Body of pancreas (tissue), 4 donors: ENCODE measurements at regions not wholly inside any gene's neighbourhood (a gene's known extent, or its start where the extent isn't known, plus 50 kb on each side); places are given as distances from the start of the nearest gene placed in this dataset.

Experiments used
- ATAC-seq: fragments of 150-250 bp; one replicate; pipeline ENCODE4 v1.9.1; 2016
- DNase-seq, 4 donors: peaks; one replicate each; pipeline ENCODE4 v3.0.0-alpha.2; 2019
- H3K27ac ChIP-seq, 4 donors: fragments of 200-600 bp; sonication (generic); 1 replicate in 3 of 4; 2 replicates in 1 of 4; pipeline versions ENCODE4 v1.5.1 to v1.6.1; 2016 to 2019; ENCODE audit warnings: mild to moderate bottlenecking in 1 of 4, mixed read lengths in 1 of 4, moderate library complexity in 1 of 4
- H3K27me3 ChIP-seq, 2 donors: fragments of 200-600 bp; sonication (generic); one replicate each; pipeline ENCODE4 v1.6.0; 2016; ENCODE audit warnings: mild to moderate bottlenecking in 1 of 2
- H3K36me3 ChIP-seq, 2 donors: fragments of 200-600 bp; sonication (generic); replicated peaks in 1 of 2; 2 replicates each; pipeline ENCODE4 v1.5.1; 2016; ENCODE audit warnings: low read depth in 2 of 2; ENCODE audit not compliant: insufficient read depth in 1 of 2
- H3K4me1 ChIP-seq: fragments of 200-600 bp; sonication (generic); one replicate; pipeline ENCODE4 v1.6.0; 2016
- H3K4me3 ChIP-seq, 2 donors: fragments of 200-600 bp; sonication (generic); 1 replicate in 1 of 2; 2 replicates in 1 of 2; pipeline ENCODE4 v1.5.1; 2016 to 2019
- H3K9me3 ChIP-seq, 3 donors: fragments of 200-600 bp; sonication (generic); 1 replicate in 2 of 3; 2 replicates in 1 of 3; pipeline ENCODE4 v1.5.1; 2016
- CTCF ChIP-seq, 7 experiments: fragments of 450-650 bp in 4 of 7; fragments of 200-600 bp in 3 of 7; sonication (generic) in 3 of 7; IDR thresholded peaks; one replicate each; pipeline ENCODE4 v1.5.1; 2016 to 2019; ENCODE audit warnings: antibody characterized with exemption in 7 of 7
- POLR2A ChIP-seq, 3 donors: fragments of 450-650 bp; IDR thresholded peaks; one replicate each; pipeline ENCODE4 v1.6.1; 2016; ENCODE audit warnings: antibody characterized with exemption in 3 of 3, mild to moderate bottlenecking in 2 of 3
- WGBS, 2 donors: methylation state at CpG; one replicate each; pipeline ENCODE4 v1.1.5; 2017; 5-methylcytosine and 5-hydroxymethylcytosine counted together
- intact Hi-C: fragments of 100-400 bp; cut with DNase I; formaldehyde crosslinking; loops from one replicate; pipeline ENCODE4 v1.15.1; 2023

DNA sequence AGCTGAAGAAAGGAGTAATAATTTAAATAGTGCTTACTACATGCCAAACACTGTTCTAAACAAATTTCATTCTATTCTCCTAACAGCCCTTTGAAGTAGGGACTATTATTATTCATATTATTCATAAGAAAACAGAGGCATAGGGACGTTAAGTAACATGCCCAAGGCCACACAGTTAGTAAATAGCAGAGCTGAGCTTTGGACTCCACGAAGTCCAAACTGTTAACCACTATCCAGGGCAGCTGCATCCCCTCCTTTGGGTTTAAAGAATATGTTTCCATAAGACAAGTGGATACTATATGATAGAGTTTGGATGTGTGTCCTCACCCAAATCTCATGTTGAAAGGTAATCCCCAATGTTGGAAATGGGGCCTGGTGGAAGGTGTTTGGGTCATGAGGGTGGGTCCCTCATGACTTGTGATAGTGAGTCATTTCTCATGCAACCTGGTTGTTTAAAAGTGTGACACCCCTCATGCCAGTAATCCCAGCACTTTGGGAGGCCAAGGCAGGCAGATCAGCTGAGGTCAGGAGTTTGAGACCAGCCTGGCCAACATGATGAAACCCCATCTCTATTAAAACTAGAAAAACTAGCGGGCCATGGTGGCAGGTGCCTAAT lies 144.0 kb upstream of the CXADR start:
- Histone ChIP-seq H3K9me3 (no peaks in the 10 kb centered on the region), H3K4me3 (no peak overlapping the region), H3K27me3 (no peaks in the 10 kb centered on the region), H3K27ac (no peak overlapping the region), H3K36me3 (no peaks in the 10 kb centered on the region), H3K4me1 (no peaks in the 10 kb centered on the region)
- no peak for TF ChIP-seq CTCF (IDR thresholded peaks at IDR 0.05)
- WGBS, 2 donors = 34 to 49% methylated on average over 2 to 3 of the region's 3 CpGs
- intact Hi-C loops = no loop called here
- ATAC-seq (no peak), DNase-seq (no peak)

- WGBS, 2 donors = 26 to 29% methylated on average over 5 of the region's 5 CpGs
- Histone ChIP-seq H3K27ac (peak overlapping the region in 2 of 4 donors; percentile 13 to 47), H3K4me1 (no peaks in the 10 kb centered on the region), H3K9me3 (no peaks in the 10 kb centered on the region), H3K36me3 (no peaks in the 10 kb centered on the region), H3K4me3 (no peak overlapping the region), H3K27me3 (no peaks in the 10 kb centered on the region)
- DNase-seq (peak; percentile 20 to 50 (median 28)), ATAC-seq (peak; percentile 67)
- intact Hi-C loops = no loop called here
- TF ChIP-seq POLR2A (IDR thresholded peaks at IDR 0.05) = no peak
- TF ChIP-seq CTCF (IDR thresholded peaks at IDR 0.05) = no peak
Observed at GRCh38 chr21:17370263-17370662, 142.6 kb upstream of the CXADR start.

DNA sequence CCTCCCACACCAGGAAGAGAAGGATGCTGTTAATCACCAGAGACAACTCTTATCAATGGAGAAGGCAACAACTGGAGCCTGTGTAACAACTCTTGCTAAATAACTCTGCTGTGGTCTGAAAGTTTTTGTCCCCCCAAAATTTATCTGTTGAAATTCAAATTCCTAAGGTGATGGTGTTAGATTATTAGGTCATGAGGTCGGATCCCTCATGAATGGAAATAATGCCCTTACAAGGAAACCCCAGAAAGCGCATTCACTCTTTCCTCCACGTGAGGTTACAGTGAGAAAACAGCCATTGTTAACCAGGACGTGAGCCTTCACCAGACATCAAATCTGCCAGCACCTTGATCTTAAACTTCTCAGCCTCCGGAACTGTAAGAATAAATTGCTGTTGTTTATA lies 141.9 kb upstream of the CXADR start:
- H3K4me3 ChIP-seq = no peak overlapping the region
- H3K27ac ChIP-seq = no peak overlapping the region
- no peaks in the 10 kb centered on the region for H3K36me3 ChIP-seq
- DNase-seq (no peak), ATAC-seq (no peak)
- H3K27me3 ChIP-seq = no peaks in the 10 kb centered on the region
- no peak for TF ChIP-seq POLR2A (IDR thresholded peaks at IDR 0.05)
- TF ChIP-seq CTCF (IDR thresholded peaks at IDR 0.05) = no peak
- no peaks in the 10 kb centered on the region for H3K9me3 ChIP-seq
- no peaks in the 10 kb centered on the region for H3K4me1 ChIP-seq
- intact Hi-C loops = no loop called here
- 35 to 36% methylated on average over 5 of the region's 5 CpGs for WGBS, 2 donors

DNA sequence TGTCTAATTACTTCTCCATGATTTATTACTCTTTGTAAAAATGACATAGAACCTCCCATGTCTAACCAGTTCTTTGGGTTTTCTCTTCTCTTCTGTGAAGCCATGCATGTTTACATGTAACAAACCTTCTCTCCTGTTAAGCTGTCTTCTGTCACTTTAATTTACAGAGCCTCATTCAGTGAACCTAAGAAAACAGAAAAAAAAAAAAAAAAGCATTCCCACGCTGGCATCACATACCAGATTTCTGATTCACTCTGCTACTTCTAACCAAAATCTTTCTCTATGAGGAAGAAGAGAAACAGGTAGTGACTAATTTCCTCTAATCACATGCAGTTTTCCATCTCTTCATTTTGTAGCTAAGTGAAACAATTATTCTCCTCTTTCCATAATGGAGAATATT lies 141.4 kb upstream of the CXADR start:
- no peak for TF ChIP-seq POLR2A (IDR thresholded peaks at IDR 0.05)
- TF ChIP-seq CTCF (IDR thresholded peaks at IDR 0.05) = no peak
- intact Hi-C loops = no loop called here
- Histone ChIP-seq H3K4me1 (no peaks in the 10 kb centered on the region), H3K4me3 (no peak overlapping the region), H3K36me3 (no peaks in the 10 kb centered on the region), H3K9me3 (no peaks in the 10 kb centered on the region), H3K27ac (no peak overlapping the region), H3K27me3 (no peaks in the 10 kb centered on the region)
- DNase-seq = no peak
- ATAC-seq = no peak
- WGBS, 2 donors = 9 to 16% methylated on average over 1 of the region's 1 CpG

DNA sequence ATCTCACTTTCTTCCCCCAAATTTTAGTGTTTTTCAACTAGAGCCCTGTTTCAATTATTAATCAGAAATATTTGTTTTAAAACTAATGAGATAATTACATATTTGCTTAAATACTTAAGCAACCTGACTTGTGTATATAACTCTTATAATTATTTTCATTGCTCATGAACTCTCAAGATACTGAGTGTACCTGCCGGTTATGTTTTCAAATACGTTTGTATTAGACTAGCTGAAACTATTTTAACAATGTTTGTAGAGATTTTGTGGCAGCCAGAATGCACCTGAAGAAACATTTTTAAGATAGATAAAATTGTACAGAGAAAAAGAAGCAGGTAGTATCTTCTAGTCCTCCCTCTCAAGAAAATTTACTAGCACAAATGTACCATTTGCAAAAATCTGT lies 140.6 kb upstream of the CXADR start:
- WGBS, 2 donors = 29 to 31% methylated on average over 2 of the region's 2 CpGs
- ATAC-seq = no peak

More for the DNA sequence above, 140.6 kb upstream of the CXADR start:
- H3K4me3 ChIP-seq = no peak overlapping the region
- H3K36me3 ChIP-seq = no peaks in the 10 kb centered on the region
- DNase-seq = no peak
- TF ChIP-seq POLR2A (IDR thresholded peaks at IDR 0.05) (no peak), CTCF (IDR thresholded peaks at IDR 0.05) (no peak)
- intact Hi-C loops = no loop called here
- H3K27me3 ChIP-seq = no peaks in the 10 kb centered on the region
- H3K4me1 ChIP-seq = no peaks in the 10 kb centered on the region
- H3K27ac ChIP-seq = no peak overlapping the region
- no peaks in the 10 kb centered on the region for H3K9me3 ChIP-seq
